ENCODE measurements at regions not wholly inside any gene's neighbourhood (a gene's known extent, or its start where the extent isn't known, plus 50 kb on each side); places are given as distances from the start of the nearest gene placed in this dataset.
"Not testable (repeated sequence)": the region's sequence is repeated elsewhere in the genome, so short reads cannot be mapped to it uniquely, and the experiment has no call there.

DNA sequence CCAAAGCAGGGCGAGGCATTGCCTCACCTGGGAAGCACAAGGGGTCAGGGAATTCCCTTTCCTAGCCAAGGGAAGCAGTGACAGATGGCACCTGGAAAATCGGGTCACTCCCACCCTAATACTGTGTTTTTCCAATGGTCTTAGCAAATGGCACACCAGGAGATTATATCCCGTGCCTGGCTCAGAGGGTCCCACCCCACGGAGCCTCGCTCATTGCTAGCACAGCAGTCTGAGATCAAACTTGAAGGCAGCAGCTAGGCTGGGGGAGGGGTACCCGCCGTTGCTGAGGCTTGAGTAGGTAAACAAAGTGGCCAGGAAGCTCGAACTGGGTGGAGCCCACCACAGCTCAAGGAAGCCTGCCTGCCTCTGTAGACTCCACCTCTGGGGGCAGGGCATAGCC, 664.6 kb downstream of the NUP35 start:
- intact Hi-C loops (cut with micrococcal nuclease), result not testable (repeated sequence)

DNA sequence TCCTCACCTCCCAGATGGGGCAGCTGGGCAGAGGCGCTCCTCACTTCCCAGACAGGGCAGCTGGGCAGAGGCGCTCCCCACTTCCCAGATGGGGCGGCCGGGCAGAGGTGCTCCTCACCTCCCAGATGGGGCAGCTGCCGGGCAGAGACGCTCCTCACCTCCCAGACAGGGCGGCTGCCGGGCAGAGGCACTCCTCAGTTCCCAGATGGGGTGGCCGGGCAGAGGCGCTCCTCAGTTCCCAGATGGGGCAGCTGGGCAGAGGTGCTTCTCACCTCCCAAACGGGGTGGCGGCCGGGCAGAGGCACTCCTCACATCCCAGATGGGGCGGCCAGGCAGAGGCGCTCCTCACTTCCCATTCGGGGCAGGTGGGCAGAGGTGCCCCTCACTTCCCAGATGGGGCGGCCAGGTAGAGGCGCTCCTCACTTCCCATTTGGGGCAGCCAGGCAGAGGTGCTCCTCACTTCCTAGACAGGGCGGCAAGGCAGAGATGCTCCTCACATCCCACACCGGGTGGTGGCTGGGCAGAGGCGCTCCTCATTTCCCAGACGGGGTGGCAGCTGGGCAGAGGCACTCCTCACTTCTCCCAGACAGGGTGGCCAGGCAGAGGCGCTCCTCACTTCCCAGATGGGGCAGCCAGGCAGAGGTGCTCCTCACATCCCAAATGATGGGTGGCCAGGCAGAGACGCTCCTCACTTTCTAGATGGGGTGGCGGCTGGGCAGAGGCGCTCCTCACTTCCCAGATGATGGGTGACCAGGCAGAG, 668.1 kb downstream of the NUP35 start:
- intact Hi-C loops (cut with micrococcal nuclease), result not testable (repeated sequence)

DNA sequence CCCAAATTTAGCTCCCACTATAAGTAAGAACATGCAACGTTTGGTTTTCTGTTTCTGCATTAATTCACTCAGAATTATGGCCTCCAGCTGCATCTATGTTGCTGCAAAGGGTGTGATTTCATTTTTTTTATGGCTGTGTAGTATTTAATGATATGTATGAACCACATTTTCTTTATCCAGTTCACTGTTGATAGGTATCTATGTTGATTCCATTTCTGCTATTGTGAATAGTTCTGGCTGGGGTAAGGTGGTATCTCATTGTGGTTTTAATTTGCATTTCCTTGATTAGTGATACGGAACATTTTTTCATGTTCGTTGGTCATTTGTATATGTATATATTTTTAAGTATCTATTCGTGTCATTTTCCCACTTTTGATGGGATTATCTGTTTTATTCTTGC, 674.3 kb downstream of the NUP35 start:
- intact Hi-C loops (cut with micrococcal nuclease), result no loop called here

DNA sequence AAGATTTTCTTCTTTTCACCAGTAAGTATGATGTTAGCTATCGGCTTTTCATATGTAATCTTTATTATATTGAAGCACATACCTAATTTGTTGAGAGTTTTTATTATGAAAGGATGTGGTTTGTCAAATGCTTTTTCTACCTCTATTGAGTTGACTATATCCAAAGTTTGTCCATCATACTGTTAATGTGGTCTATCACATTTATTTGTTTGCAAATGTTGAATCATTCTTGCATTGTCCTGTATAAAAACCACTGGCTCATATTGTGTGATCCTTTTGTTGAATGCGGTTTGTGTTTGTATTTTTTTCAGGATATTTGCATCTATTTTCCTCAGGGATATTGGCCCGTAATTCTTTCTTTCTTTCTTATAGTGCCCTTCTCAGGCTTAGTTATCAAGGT, 675.5 kb downstream of the NUP35 start:
- intact Hi-C loops (cut with micrococcal nuclease), result no loop called here

DNA sequence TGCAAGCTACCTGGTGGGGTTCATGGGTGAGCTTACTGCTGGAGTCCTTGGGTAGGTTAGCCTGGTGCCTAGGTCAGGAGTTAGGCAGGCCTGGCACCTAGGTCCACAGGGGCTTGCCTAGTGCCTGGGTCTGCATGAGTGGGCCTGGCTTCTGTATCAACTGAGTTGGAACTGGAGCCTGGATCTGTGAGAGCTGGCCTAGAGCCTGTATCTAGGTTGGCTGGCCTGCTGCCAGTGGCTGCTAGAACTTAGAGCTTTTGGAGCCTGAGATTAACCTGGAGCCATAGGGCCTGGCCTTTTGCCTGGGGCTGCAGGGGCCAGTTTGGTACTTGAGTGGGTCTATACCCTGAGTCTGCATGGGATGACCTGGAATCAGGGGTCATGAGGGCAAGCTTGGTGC, 679.4 kb downstream of the NUP35 start:
- intact Hi-C loops (cut with micrococcal nuclease), result no loop called here

DNA sequence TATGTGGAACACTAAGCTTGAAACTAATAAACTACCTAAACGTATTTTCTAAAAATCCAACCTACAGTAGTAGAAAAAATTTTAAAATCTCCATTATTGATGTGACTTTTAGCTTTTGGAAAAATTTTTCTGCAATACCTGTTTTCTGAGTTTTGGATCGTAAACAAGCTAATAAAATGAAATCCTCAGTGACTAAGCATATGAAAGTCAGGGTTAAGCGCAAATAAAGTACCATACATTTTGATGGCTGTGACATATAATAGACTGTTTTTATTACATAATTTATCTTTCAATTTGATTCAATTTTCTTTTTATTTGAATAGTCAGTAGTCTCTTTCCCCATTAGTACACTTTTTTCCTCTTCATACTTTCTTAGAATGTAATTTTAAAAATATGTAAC, 683.6 kb downstream of the NUP35 start:
- intact Hi-C loops (cut with micrococcal nuclease), result no loop called here

DNA sequence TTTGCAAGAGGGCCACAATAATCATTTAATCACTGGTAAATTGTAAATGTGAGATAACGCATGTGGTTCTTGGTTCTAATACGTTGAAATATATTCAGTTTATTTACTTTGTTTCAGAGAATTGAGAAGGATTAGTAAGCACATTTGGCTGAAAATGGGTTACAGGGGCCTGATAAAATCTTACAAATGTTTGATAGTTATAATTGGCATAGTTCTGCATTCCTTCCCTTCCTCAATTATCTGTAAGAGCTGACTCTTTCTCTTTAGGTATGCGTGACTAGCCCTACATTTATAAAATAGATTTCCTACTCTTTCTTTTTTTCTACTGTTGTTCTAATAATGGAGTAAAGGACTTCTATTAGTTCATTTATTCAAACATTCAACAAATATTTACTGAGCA, 685.2 kb downstream of the NUP35 start:
- intact Hi-C loops (cut with micrococcal nuclease), result no loop called here

DNA sequence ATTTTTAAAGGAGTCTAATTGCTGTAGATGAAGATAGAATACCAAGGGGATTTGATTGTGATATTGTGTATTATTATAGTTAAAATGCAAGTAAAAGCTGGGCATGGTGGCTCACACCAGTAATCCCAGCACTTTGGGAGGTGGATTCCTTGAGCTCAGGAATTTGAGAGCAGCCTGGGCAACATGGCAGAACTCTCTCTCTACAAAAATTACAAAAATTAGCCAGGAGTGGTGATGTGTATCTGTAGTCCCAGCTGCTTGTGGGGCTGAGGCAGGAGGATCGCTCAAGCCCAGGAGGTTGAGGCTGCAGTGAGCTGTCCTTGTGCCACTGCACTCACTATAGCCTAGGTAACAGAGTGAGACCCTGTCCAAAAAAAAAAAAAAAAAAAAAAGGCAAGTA, 687.0 kb downstream of the NUP35 start:
- intact Hi-C loops (cut with micrococcal nuclease), result no loop called here

DNA sequence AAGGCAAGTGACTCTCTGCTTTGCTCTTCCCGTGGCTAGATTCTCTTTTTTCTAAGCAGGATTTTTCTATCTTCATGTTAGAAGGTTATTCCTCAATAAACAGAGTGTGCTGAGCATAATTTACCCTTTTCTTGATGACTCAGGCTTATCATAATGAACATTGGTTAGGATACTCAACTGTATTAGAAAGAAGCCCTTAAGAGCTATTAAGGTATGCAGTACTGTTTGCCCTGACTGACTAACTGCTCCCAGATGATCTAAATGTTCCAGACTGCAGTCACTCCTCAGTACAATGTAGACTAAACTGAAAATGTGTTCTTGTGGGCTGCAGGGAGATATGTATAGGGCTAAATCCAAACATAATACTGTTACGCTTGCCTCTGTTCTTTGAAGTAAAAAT, 687.8 kb downstream of the NUP35 start:
- intact Hi-C loops (cut with micrococcal nuclease), result no loop called here

DNA sequence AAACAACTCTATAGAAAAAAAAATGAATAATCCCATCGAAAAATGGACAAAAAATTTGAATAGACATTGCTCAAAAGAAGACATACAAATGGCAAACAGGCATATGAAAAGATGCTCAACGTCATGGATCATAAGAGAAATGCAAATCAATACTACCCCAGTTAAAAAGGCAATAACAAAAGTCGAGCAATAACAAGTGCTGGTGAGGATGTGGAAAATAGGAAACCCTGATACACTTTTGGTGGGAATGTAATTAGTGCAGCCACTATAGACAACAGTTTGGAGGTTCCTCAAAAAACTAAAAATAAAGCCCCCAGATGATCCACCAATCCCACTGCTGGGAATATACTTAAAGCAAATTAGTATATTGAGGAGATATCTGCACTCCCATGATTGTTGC, 701.5 kb downstream of the NUP35 start:
- intact Hi-C loops (cut with micrococcal nuclease), result no loop called here

DNA sequence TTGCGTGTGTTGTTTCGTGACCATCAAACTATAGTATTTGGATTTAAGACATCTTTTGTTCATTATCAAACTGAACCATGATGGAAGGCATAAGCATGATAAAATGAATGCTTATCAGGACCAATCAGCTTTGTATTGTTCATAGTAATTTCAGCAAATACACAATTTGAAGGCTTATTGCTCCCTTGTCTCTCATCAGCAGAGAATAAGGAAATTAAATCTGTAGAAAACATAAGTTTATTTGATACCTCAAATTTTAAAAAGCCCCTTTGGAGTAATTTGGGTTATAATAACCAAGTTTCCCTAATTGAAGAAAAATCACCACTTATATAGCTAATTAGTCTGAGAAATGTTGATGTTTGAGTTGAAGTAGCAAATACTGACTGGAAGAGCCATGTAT, 705.7 kb downstream of the NUP35 start:
- intact Hi-C loops (cut with micrococcal nuclease), result no loop called here

DNA sequence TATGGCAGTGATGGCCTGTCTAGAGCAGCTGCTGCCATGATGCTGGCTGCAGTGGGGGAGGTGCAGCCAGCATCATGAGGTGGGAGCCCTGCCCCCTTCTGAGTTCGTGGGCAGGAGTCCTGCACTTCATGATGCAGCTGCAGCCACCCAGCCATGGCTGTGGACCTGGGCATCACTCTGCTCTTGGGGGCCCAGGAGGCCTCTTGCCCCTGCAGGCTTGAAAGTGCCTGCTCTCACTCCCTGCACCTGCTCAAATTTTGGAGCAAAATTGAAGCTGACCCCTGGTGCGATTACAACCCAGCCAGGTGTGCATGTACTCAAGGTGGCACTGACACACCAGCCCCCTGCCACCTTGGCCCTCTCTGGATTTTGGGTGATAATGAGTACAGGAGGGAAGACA, 712.9 kb downstream of the NUP35 start:
- intact Hi-C loops (cut with micrococcal nuclease), result no loop called here

DNA sequence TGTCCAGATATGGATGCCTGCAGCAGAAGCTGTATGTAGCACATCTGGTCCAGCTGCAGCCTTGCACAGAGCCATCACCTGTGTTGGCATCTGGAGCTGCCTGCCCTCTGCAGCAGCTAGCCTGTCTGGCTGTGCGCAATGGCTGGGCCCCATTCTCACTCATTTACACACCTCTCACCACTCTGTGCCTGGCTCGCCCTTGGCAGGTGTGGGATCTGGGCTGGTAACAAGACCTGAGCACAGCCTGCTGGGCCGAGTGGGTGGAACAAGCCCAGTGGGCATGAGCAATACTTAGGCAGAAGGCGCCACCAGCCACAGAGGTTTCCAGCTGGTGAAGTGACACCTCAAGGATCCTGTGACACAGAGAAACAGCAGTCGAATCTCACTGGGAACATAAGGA, 714.1 kb downstream of the NUP35 start:
- intact Hi-C loops (cut with micrococcal nuclease), result no loop called here

DNA sequence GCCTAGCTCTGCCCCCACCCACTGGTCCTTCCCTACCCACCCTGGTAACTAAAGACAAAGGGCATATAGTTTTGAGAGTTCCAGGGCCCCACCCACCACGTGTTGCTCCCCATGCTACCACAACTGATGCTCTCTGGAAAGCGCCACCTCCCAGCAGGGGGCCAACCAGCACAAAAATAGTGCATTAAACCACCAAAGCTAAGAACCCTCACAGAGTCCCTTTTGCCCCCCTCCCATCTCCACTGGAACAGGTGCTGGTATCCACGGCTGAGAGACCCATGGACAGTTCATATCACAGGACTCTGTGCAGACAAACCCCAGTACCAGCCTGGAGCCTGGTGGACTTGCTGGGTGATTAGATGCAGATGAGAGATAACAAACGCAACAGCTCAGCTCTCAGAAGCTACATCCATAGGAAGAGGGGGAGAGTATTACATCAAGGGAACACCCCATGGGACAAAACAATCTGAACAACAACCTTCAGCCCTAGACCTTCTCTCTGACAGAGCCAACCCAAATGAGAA, 715.9 kb downstream of the NUP35 start:
- intact Hi-C loops (cut with micrococcal nuclease), result no loop called here

DNA sequence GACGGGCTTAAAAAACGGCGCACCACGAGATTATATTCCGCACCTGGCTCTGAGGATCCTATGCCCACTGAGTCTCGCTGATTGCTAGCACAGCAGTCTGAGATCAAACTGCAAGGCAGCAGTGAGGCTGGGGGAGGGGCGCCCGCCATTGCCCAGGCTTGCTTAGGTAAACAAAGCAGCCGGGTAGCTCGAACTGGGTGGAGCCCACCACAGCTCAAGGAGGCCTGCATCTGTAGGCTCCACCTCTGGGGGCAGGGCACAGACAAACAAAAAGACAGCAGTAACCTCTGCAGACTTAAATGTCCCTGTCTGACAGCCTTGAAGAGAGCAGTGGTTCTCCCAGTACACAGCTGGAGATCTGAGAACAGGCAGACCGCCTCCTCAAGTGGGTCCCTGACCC, 725.6 kb downstream of the NUP35 start:
- intact Hi-C loops (cut with micrococcal nuclease), result not testable (repeated sequence)

DNA sequence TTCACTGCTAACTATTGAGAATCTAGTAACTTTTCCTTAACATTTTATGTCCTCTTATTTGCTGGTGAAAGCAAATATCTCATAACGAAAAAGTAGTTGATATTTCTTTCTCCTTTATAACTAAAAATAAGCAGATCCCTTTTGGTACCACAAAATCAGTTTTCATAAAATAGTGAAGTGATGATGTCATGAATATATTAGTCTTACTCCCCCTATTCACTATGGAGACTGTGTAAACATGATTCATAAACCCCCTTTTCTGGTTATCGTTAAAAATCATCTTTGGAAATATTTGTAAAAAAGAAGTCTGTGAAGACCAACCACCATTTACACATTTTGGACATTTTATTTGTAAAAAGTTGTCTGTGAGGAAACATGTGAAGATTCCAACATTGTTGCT, 734.9 kb downstream of the NUP35 start:
- intact Hi-C loops (cut with micrococcal nuclease), result no loop called here

DNA sequence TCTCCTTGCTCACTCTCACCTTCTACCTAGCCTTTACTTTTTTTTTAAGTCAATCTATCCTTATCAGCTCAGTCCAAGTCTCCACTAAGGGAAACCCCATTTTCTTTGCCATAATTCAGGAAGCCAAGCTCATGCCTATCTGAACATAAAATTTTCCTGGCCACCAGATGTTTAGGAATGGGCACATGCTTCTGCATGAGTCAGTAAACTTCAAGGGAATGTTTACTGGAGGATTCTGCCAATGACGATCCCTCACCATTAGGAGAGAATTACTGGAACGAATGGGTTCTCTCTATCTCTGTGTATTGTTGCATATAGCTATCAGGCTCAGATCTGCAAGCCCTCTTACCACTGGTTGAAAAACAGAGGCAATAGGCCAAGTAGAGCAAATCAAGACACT, 731.7 kb upstream of the ZNF804A start:
- intact Hi-C loops (cut with micrococcal nuclease), result no loop called here

DNA sequence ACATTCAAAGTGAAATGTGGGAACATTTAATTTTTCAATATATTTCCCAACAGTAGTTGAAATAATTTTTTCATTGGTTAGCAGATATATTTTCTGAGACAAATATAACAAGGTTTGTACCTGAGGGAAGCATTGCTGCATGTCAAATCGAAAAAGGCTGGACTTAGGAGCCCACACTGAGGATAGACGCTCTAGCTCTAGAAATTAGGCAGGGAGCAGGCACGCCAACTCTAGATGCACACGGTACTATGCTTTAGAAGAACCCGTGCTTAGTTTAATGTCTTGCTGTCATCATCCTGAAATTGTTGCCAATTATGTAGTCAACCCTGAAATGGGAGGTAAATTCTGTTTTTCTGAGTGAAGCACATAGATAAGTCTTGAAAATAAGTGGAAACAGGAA, 731.1 kb upstream of the ZNF804A start:
- intact Hi-C loops (cut with micrococcal nuclease), result no loop called here

DNA sequence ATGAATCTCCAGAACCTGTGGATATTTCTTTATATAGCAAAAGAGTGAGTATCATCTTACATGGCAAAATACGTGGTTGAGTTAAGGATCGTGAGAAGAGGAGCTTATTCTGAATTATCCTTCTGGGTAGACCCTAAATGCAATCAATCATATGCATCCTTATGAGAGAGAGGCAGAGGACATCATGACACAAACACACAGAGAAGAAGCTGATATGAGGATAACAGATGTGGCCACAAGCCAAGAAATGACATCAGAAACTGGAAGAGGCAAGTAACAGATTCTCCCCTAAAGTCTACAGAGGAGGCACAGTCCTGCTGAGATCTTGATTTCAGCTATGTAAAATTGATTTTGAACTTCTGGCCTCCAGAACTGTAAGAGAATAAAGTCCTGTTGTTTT, 730.2 kb upstream of the ZNF804A start:
- intact Hi-C loops (cut with micrococcal nuclease), result no loop called here

DNA sequence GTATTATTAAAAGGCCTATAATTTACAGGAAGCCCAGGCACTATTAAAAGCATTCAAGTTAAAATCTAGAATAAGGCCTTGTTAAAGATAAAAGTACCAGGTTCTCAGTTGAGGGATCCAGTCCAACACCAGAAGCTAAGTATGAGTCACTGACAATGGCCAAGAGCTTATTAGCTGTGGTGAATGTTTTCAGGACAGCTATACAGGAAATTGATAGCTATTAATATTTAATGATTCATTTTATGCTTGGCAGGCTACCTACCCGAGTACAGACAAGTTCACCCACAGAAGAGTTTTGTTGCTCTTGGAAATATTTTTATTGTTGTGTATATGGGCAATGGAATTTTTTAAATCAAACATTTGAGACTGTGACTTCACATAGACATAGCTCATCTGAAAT, 729.6 kb upstream of the ZNF804A start:
- intact Hi-C loops (cut with micrococcal nuclease), result no loop called here

DNA sequence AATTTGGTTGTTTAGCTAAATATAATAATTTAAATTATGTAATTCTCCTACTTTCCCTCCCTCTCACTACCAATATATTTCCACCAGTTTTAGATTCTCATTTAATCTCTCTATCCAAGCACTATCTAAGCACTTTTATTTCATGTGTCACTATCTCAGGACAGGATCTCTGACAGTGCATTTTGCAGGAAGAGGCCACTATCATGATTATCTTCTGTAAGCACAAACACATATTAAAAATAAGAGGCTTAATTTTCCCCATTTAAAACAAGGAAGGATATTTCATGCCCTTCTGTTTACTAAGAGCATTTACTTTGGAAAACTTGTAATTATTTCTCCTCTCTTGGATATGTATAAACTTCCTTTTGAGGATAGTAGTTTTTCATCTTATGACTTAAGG, 726.2 kb upstream of the ZNF804A start:
- intact Hi-C loops (cut with micrococcal nuclease), result no loop called here

DNA sequence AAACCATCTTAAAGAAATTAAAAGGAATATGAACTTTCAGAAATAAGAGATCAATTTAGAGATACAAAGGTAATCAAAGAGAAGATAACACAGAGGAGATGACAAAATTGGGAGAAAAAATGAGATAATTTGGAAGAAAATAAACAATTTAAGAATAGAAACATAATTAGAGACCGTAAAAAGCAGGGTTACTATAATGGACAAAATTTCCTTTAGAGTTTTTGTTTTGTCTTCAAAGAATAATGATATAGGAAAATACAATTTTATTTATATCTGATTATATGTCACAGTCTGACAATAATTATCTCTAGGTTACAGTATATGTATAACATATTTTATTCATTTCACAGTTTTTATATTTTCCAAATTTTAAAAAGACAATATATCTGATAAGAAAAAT, 716.4 kb upstream of the ZNF804A start:
- intact Hi-C loops (cut with micrococcal nuclease), result no loop called here

DNA sequence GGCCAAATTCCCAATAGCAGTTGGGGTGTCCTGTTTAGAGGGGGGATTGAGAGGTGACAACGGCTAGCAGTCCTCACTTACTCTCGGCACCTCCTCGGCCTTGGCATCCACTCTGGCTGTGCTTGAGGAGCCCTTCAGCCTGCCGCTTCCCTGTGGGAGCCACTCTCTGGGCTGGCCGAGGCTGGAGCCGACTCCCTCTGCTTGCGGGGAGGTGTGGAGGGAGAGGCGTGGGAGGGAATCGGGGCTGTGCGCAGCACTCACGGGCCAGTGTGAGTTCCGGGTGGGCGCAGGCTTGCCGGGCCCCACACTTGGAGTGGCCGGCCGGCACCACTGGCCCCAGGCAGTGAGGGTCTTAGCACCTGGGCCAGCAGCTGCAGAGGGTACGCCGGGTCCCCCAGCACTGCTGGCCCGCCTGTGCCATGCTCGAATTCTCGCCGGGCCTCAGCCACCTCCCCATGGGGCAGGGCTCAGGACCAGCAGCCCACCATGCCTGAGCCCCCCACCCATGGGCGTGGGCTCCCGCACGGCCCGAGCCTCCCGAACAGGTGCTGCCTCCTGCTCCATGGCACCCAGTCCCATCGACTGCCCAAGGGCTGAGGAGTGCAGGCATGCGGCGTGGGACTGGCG, 705.9 kb upstream of the ZNF804A start:
- intact Hi-C loops (cut with micrococcal nuclease), result no loop called here
